Stimulated activated CD8-positive, alpha-beta memory T cell treated with anti-CD3 and anti-CD28 coated beads, Interleukin-15, amount 100 ng/mL, for 48 hours (primary cell): ENCODE measurements at regions not wholly inside any gene's neighbourhood (a gene's known extent, or its start where the extent isn't known, plus 50 kb on each side); places are given as distances from the start of the nearest gene placed in this dataset.
"Not testable (repeated sequence)": the region's sequence is repeated elsewhere in the genome, so short reads cannot be mapped to it uniquely, and the experiment has no call there.

Source experiments
- DNase-seq, 2 donors: peaks; one replicate each; pipeline ENCODE4 v3.0.0-alpha.2; 2020; ENCODE audit warnings: low read depth in 2 of 2

DNA sequence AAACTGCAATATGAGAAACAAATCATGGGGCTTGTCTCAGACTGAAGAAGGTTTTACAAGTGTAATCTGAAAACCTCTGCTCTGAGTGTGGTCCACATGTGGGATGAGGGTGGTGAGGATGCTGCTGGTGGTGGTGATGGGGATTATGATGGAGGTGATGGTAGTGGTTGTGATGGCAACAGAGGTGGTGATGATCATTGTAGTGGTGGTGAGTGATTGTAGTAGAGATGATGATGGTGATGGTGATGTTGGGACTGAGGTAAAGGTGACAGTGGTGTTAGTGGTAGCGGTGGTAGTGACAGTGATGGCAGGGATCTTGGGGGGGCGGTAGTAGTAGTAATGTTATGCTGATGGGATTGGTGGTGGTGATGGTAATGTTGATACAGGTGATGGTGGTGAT is 217.8 kb downstream of the ANAPC1 start:
- no peak for DNase-seq

- no peak for DNase-seq
Measured at GRCh38 chr2:111667001-111667400, 217.0 kb downstream of the ANAPC1 start.

GRCh38 chr2:111667542-111668273 is 216.3 kb downstream of the ANAPC1 start:
- no peak for DNase-seq

GRCh38 chr2:111668274-111668616 is 215.7 kb downstream of the ANAPC1 start:
- DNase-seq = no peak

DNA sequence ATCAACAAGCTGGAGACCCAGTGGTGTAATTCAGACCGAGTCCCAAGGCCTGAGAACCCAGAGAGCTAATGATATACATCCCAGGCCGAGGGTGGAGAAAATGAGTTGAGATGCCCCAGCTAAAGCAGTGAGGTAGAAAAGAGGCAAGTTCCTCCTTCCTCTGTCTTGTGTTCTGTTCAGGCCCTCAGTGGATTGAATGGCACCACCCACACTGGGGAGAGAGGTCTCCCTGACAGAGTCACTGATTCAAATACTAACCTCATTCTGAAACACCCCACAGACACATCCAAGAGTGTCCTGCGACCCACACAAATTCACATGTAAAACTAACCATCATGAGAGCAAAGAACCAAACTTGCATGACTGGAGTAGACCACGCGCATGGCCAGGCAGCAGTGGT is 215.3 kb downstream of the ANAPC1 start:
- no peak for DNase-seq

DNA sequence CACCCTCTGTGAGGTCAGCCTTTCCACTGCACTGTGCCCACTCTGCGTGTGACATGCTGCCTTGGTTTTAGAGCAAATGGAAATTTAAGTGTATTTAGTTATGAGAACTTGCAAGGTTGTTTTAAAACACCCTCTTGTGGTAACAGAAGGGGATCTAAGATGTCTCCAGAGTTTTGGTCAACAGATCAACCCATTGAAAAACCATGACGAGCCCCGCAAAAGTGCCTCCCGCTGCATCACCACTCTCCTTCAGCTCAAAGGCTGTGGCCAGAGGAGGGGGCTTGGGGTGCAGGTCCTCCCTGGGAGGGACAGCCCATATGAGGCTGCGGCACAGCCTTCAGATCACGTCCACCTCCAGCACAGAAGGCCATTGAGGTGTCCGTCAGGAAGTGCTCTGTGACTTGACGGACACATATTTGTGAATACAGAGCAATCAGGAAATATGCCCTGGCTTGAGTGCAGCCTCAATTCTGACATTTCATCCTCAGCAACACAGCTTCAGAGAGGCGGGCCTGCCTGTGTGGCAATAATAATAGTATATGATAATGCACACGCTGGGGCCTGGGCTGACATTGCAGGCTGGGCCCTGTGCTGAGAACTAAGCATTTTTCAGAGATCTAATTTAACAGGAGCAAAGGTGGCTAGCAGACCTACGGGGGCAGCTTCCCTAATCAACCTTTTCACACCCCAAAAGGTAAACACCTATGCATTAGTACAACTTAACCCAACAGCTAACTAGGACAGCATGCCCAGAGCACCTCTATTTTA is 213.9 kb downstream of the ANAPC1 start:
- DNase-seq = no peak

- DNase-seq = no peak
Measured at GRCh38 chr2:111670776-111671175, 213.2 kb downstream of the ANAPC1 start.

- no peak for DNase-seq
Measured at GRCh38 chr2:111671426-111672150, 212.4 kb downstream of the ANAPC1 start.

DNA sequence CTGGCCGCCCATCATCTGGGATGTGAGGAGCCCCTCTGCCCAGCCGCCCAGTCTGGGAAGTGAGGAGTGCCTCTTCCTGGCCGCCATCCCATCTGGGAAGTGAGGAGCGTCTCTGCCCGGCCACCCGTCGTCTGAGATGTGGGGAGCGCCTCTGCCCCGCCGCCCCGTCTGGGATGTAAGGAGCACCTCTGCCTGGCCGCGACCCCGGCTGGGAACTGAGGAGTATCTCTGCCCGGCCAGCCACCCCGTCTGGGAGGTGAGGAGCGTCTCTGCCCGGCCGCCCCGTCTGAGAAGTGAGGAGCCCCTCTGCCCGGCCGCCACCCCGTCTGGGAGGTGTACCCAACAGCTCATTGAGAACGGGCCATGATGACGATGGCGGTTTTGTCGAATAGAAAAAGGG is 211.4 kb downstream of the ANAPC1 start:
- not testable (repeated sequence) for DNase-seq

GRCh38 chr2:111673526-111673925 is 210.5 kb downstream of the ANAPC1 start:
- DNase-seq = no peak

- no peak for DNase-seq
Measured at GRCh38 chr2:111675419-111676194, 208.4 kb downstream of the ANAPC1 start.

- no peak for DNase-seq
Measured at GRCh38 chr2:111676291-111676822, 207.6 kb downstream of the ANAPC1 start.

DNA sequence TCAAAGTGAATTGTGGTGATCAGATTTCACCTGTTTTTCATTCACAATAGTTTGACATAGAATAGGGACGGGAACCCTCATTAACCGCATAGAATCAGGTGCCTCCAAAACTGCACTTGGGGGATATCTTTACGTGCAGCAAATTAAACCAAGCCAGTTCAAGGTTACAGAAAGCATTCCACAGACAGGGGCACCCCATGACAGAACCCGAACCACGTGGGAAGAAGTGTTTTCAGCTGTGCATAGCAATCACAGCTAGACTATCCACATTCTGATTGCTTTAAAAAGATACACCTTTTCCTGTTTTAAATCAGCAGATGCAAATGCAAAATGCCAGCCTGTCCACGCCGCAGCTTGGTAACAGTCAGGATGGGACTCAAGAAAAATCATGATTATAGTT is 205.8 kb downstream of the ANAPC1 start:
- no peak for DNase-seq

- DNase-seq = no peak
Measured at GRCh38 chr2:111678651-111679050, 205.3 kb downstream of the ANAPC1 start.

DNA sequence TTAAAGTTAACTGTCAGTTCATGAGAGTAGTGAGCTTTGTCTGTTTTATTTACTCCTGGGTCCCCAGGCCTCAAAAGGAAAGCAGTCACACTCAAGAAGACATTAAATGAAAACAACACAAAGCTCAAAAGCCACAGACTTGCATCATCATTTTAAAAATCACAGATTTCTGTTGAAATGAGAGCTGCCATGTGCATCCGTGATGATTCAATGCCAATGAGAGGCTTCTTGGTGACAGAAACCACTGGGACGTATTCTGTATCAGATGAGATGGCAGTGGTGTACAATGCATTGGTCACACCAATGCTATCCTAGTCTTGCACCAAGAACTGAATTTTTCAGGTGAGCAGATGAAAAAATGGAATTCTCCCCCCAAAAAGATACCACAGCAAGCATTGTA is 204.8 kb downstream of the ANAPC1 start:
- DNase-seq = no peak

- DNase-seq = no peak
Measured at GRCh38 chr2:111684611-111685010, 199.4 kb downstream of the ANAPC1 start.

GRCh38 chr2:111685342-111685741 is 198.7 kb downstream of the ANAPC1 start:
- DNase-seq = no peak

DNA sequence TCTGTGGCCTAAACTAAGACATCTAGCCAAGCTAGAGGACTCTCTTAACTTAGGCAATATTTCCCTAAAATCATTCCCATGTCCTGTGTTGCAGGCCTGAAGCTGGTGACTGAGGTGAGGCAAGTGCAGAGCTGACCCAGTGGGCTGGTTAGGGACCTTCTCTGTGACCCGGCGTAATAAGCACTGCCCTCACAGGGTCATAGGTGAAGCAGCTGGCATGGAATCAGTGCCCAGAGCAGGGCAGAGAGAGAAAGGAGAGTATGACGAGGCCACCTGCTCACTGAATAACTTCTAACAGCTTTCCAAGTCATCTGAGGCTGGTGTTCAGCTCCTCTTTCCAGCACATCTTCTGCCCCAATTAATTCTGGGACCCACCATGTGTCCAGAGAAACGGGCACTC is 197.0 kb downstream of the ANAPC1 start:
- DNase-seq = no peak

GRCh38 chr2:111687911-111688310 is 196.1 kb downstream of the ANAPC1 start:
- no peak for DNase-seq

- DNase-seq = no peak
Measured at GRCh38 chr2:111688482-111688881, 195.5 kb downstream of the ANAPC1 start.

DNA sequence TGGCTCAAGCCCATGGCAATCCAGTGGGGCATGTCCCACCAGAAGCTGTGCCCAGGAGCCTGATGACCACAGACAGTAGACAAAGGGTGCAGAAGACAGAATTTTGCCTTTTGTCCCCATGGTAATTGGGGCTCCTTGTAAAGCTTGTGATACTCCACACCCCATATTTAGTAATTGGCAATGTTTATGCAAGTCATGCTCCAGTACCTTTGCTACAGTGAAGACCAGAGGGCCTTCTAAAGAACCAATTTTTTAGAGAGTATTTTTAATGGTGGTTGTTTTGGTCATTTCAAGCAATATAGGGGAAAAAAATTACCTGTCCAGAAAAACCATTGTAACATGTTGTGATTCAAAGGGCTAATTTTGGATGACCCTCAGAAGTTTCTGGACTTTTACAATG is 194.8 kb downstream of the ANAPC1 start:
- DNase-seq = no peak

GRCh38 chr2:111689941-111690340 is 194.1 kb downstream of the ANAPC1 start:
- no peak for DNase-seq
